Activated naive CD8-positive, alpha-beta T cell treated with anti-CD3 and anti-CD28 coated beads, Interleukin-2, amount 50 U/mL, for 16 hours (primary cell): ENCODE measurements at regions not wholly inside any gene's neighbourhood (a gene's known extent, or its start where the extent isn't known, plus 50 kb on each side); places are given as distances from the start of the nearest gene placed in this dataset.

Experiments used
- DNase-seq: peaks from one replicate; pipeline ENCODE4 v3.0.0-alpha.2; 2020; ENCODE audit warnings: low read depth, low spot score

DNA sequence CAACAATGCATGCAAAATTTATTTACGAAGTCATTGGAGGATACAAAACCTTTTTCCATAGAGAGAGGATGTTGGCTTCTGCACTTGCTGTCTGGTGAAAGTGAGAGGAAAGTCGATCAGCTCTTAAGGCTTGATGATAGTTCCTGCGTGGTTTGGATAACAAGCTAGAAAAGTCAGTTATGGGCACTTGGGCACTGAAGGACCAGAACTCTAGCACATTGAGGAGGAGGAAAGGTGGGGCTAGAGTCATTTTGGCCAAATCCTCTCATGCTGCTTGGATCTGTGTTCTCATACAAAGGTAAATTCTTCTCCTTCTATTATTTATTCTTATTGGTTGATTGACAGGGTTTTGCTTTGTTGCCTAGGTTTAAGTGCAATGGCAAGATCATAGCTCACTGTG, 245.9 kb upstream of the ADAMTSL1 start:
- DNase-seq: no peak

GRCh38 chr9:18229992-18230676, 243.8 kb upstream of the ADAMTSL1 start:
- DNase-seq: no peak

- DNase-seq: no peak
Measured at GRCh38 chr9:18233311-18233710, 240.6 kb upstream of the ADAMTSL1 start.

GRCh38 chr9:18233776-18234445, 240.0 kb upstream of the ADAMTSL1 start:
- no peak for DNase-seq

GRCh38 chr9:18235181-18235908, 238.6 kb upstream of the ADAMTSL1 start:
- DNase-seq: no peak

DNA sequence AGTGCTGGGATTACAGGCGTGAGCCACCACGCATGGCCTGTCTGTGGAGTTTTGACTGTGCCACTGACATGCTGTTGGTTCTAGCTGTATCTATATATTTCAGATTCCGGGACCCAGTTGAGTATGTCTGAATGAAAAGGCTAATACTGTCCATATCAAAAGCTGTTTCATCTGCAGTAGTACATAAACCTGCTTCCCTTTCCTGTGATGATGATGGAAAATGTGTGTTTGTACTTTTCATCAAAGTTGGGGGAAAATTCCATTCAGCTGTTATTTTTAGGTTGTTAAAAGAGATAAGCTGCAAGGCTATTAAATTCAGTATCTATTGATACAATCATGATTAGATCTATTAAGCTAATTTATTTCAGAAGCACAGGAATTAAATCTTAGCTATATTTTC, 237.6 kb upstream of the ADAMTSL1 start:
- no peak for DNase-seq

DNA sequence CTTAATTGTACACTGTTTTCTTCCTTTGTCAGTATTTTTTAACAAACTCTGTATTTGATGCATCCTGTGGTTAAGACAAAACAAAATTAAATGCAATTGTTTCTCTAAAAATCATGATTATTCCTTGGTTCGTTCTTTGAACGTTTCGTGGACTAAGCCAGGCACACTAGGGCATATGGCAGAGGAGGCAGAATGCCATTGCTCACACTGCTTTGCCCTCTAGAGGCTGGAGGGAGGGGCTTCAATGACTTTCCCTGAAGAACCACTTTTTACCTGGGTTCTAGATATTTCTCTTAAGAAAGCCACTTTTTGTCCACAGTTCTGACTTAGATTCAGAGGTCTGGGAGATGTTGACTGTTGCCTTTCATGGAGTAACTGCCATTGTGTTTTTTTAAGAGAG, 236.2 kb upstream of the ADAMTSL1 start:
- DNase-seq: no peak

- DNase-seq: no peak
Measured at GRCh38 chr9:18238254-18238653, 235.7 kb upstream of the ADAMTSL1 start.

- DNase-seq: no peak
Measured at GRCh38 chr9:18238752-18239447, 235.1 kb upstream of the ADAMTSL1 start.

- no peak for DNase-seq
Measured at GRCh38 chr9:18240213-18240612, 233.7 kb upstream of the ADAMTSL1 start.

- DNase-seq: no peak
Measured at GRCh38 chr9:18245911-18246310, 228.0 kb upstream of the ADAMTSL1 start.

DNA sequence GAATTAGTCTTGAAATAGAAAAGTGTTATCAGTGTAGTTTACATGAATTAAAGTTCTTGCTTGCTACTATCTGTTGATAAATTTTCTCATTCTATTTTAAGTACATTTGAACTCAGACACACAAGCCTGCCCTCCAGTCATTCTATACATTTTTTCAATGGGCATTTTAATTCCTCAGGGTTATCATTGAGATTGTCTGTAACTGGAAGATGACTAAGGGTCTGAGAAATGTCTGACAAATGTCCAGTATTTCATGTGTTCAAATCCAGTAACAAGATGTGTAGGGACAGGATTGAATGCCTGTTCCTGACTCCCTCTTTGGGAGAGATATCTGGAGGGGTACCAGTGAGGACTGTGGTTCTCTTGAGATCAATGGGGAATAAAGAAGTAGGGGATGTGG, 223.9 kb upstream of the ADAMTSL1 start:
- no peak for DNase-seq

GRCh38 chr9:18253950-18254349, 220.0 kb upstream of the ADAMTSL1 start:
- DNase-seq: no peak

DNA sequence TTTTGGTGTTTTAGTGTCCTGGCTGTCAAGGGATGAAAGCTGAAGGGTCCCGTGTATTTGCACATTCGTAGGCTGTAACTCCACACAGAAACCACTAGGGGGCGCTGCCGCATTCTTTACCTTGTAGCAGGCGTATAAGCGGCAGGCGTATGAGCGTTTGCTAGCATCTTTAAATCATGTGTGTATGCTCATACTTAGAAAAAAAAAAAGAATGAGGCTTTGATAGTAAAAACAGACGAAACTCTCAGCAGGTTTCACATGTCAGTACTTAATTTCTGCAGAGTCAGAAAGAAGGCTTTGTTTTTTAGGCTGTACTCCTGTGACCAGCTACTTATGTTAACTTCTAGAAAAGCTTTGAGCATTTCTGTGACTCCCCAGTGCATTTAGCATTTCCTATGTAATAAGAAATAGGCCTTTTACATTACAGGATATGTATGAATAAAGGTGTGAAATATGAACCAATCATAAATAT, 218.8 kb upstream of the ADAMTSL1 start:
- peak; percentile 34 for DNase-seq

DNA sequence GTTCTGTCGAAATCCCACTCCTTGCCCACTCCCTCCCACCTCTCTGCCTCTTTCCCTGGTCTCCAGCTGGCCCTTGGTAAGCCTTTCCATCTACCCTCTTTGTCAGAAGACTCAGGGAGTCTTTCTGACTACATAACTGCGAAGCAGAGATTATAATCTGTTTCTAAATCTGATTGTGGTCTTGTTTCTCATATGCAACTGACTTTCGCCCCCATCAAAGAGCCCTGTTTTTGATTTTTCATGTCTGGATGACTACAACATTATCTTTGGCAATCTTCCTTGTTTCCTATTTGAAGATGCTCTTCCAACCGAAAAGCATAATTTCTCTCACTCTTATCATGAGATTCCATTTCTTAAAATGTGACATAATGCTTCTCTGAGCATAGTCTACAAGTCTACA, 218.2 kb upstream of the ADAMTSL1 start:
- no peak for DNase-seq

GRCh38 chr9:18256568-18256967, 217.4 kb upstream of the ADAMTSL1 start:
- DNase-seq: no peak

- DNase-seq: no peak
Measured at GRCh38 chr9:18260521-18260920, 213.4 kb upstream of the ADAMTSL1 start.

DNA sequence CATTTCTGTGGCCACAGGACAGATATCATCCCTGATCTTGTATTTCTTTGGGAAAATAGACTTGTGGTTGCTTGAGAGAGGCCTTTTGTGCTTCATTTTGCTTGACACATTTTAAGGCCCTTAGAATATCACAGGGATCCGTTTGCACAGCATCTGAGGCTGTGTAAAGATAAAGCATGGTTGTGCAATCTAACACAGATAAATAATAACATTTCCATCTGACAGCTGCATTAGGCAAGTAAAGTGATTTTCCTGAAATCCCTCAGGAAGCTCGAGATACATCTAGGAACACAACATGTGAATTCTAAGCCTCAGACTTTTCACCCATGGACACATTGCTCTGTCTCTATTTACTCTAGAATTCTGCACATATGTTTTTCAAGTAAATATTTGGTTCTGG, 212.8 kb upstream of the ADAMTSL1 start:
- DNase-seq: no peak

DNA sequence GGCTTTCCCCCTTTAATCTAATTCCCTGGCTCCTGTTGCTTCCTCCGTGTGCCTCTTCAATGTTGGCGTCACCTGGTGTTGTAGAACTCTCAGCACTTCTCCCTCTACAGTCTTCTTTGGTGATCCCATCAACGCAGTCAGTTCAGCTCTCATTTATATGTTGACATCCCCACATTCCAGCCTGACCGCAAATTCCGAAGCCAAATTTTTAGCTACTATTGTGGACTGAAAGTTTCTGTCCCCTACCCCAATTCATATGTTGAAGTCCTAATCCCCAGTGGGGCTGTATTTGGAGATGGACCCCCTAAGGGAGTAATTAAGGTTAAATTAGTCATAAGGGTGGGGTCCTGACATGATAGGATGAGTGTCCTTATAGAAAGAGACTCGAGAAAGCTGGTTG, 210.6 kb upstream of the ADAMTSL1 start:
- DNase-seq: no peak

DNA sequence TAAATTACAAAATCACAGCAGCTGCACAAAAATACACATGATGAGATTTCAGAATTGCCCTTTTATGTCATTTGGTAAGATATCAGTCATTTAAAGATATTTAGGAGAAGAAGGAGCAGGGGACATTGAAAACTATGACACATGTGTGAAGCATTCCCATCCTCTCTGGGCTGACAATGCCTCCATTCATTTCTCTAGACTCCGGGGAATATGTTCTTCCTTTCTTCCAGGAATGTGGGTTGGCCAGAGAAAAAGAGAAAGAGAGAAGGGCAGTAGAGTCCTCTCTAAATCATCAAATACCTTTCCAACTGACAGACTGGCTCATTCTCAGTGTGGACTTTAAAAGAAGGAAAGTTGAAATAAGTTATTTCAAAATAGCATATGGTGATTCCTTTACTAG, 205.6 kb upstream of the ADAMTSL1 start:
- no peak for DNase-seq

DNA sequence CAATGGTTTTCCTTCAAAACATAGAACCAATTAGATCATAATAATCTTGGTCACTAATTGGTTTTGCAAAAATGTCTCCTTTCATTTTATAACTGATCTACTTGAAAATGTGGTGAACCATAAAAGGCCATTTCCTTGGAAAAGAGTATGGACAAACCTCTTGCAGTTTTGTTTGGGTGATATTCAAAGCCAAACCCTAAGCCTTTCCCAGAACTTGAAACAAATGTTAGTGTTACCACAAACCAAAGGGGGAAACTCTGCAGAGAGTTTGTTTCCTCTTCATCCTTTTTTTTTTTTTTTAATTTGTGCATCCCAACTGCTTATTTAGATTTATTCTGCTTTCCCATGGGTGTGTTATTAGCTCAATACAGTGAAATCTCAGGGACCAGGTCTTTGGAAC, 204.4 kb upstream of the ADAMTSL1 start:
- DNase-seq: no peak

- DNase-seq: no peak
Measured at GRCh38 chr9:18274693-18275092, 199.3 kb upstream of the ADAMTSL1 start.
